OCI-LY1 (cell line): ENCODE measurements at regions not wholly inside any gene's neighbourhood (a gene's known extent, or its start where the extent isn't known, plus 50 kb on each side); places are given as distances from the start of the nearest gene placed in this dataset.
"Not testable (repeated sequence)": the region's sequence is repeated elsewhere in the genome, so short reads cannot be mapped to it uniquely, and the experiment has no call there.

Experiments
- H2AFZ ChIP-seq: fragments of 200-600 bp; sonication (generic), shearing (Covaris generic); 2 replicates; pipeline ENCODE4 v1.6.0; 2014; ENCODE audit warnings: antibody characterized with exemption, mild to moderate bottlenecking, low read length
- H3F3A ChIP-seq: fragments of 200-600 bp; sonication (generic), shearing (Covaris generic); 2 replicates; pipeline ENCODE4 v1.6.0; 2014; ENCODE audit warnings: mild to moderate bottlenecking, antibody characterized with exemption, low read length, moderate library complexity; ENCODE audit not compliant: insufficient read depth
- H3K27ac ChIP-seq: fragments of 200-600 bp; sonication (generic); 2 replicates; pipeline ENCODE4 v1.5.1; 2014; ENCODE audit warnings: low read length, mixed run types, mild to moderate bottlenecking, low read depth; ENCODE audit not compliant: poor library complexity, severe bottlenecking
- H3K27me3 ChIP-seq: fragments of 200-600 bp; sonication (generic); 2 replicates; pipeline ENCODE4 v1.6.0; 2014; ENCODE audit warnings: antibody characterized with exemption, mild to moderate bottlenecking, low read length, moderate library complexity; ENCODE audit not compliant: insufficient read depth
- H3K36me3 ChIP-seq: fragments of 200-600 bp; sonication (generic); 2 replicates; pipeline ENCODE4 v1.6.1; 2014; ENCODE audit warnings: mild to moderate bottlenecking, antibody characterized with exemption, low read length, moderate library complexity, mixed read lengths; ENCODE audit not compliant: insufficient read depth
- H3K4me1 ChIP-seq: fragments of 200-600 bp; sonication (generic); 2 replicates; pipeline ENCODE4 v1.5.1; 2014; ENCODE audit warnings: mild to moderate bottlenecking, low read length, moderate library complexity; ENCODE audit not compliant: insufficient read depth, severe bottlenecking
- H3K4me2 ChIP-seq: fragments of 200-600 bp; sonication (generic), shearing (Covaris generic); 2 replicates; pipeline ENCODE4 v1.6.1; 2014; ENCODE audit warnings: low read length
- H3K4me3 ChIP-seq: fragments of 200-600 bp; sonication (generic); 2 replicates; pipeline ENCODE4 v1.5.1; 2014; ENCODE audit warnings: low read length, low read depth, mild to moderate bottlenecking, mixed read lengths; ENCODE audit not compliant: poor library complexity, severe bottlenecking
- H3K79me2 ChIP-seq: fragments of 200-600 bp; shearing (Covaris generic); 2 replicates; pipeline ENCODE4 v1.6.1; 2016; ENCODE audit warnings: mixed run types, low read length, mixed read lengths; ENCODE audit not compliant: insufficient read depth
- H3K9ac ChIP-seq: fragments of 200-600 bp; sonication (generic), shearing (Covaris generic); 2 replicates; pipeline ENCODE4 v1.6.1; 2014; ENCODE audit warnings: mild to moderate bottlenecking, low read length, mixed read lengths
- H3K9me2 ChIP-seq: fragments of 200-600 bp; sonication (generic), shearing (Covaris generic); 2 replicates; pipeline ENCODE4 v1.6.1; 2014; ENCODE audit warnings: low read depth, mild to moderate bottlenecking, low read length, mixed read lengths
- H3K9me3 ChIP-seq: fragments of 200-600 bp; shearing (Covaris generic); 2 replicates; pipeline ENCODE4 v1.6.1; 2014; ENCODE audit warnings: low read length, mixed read lengths
- H4K20me1 ChIP-seq: fragments of 200-600 bp; sonication (generic), shearing (Covaris generic); 2 replicates; pipeline ENCODE4 v1.6.0; 2016; ENCODE audit warnings: mild to moderate bottlenecking, low read length; ENCODE audit not compliant: insufficient read depth
- CTCF ChIP-seq: fragments of 200-600 bp; sonication (generic), shearing (Covaris generic); IDR thresholded peaks from 2 replicates; pipeline ENCODE4 v1.5.1; 2017; ENCODE audit warnings: mild to moderate bottlenecking, antibody characterized with exemption, low read length, moderate library complexity, mixed read lengths
- EZH2 ChIP-seq: fragments of 200-600 bp; sonication (generic), shearing (Covaris generic); IDR thresholded peaks from 2 replicates; pipeline ENCODE4 v1.8.0; 2017; ENCODE audit warnings: borderline replicate concordance, mixed run types, mild to moderate bottlenecking, antibody characterized with exemption, low read length, moderate library complexity, mixed read lengths

- Histone ChIP-seq H3K9ac (no peak overlapping the region), H3K9me3 (no peaks in the 10 kb centered on the region), H3K4me2 (no peak overlapping the region), H3K27ac (no peak overlapping the region), H3F3A (no peaks in the 10 kb centered on the region), H3K27me3 (no peaks in the 10 kb centered on the region), H3K4me3 (no peak overlapping the region), H3K4me1 (no peaks in the 10 kb centered on the region), H2AFZ (no peak overlapping the region), H3K79me2 (no peaks in the 10 kb centered on the region), H4K20me1 (no peaks in the 10 kb centered on the region), H3K9me2 (no peaks in the 10 kb centered on the region), H3K36me3 (no peaks in the 10 kb centered on the region)
- no peak for TF ChIP-seq EZH2
Measured at GRCh38 chr1:232570007-232570406, 59.9 kb downstream of the SIPA1L2 start.

- H3K79me2 ChIP-seq, H4K20me1 ChIP-seq, H3K4me2 ChIP-seq, H3K4me1 ChIP-seq, H2AFZ ChIP-seq, H3K27ac ChIP-seq, H3K9me2 ChIP-seq, H3F3A ChIP-seq, H3K4me3 ChIP-seq, H3K27me3 ChIP-seq, H3K9ac ChIP-seq, H3K9me3 ChIP-seq, H3K36me3 ChIP-seq: not testable (repeated sequence)
Measured at GRCh38 chr1:232569554-232569921, 60.4 kb downstream of the SIPA1L2 start.

GRCh38 chr1:232568906-232569553, 60.9 kb downstream of the SIPA1L2 start:
- H3K4me3 ChIP-seq: no peak overlapping the region
- H4K20me1 ChIP-seq: no peaks in the 10 kb centered on the region
- H3K9ac ChIP-seq: no peak overlapping the region
- no peaks in the 10 kb centered on the region for H3K9me3 ChIP-seq
- H3F3A ChIP-seq: no peaks in the 10 kb centered on the region
- H3K79me2 ChIP-seq: no peaks in the 10 kb centered on the region
- TF ChIP-seq CTCF (no peak), EZH2 (no peak)
- H3K9me2 ChIP-seq: no peaks in the 10 kb centered on the region
- no peaks in the 10 kb centered on the region for H3K4me1 ChIP-seq
- no peaks in the 10 kb centered on the region for H3K36me3 ChIP-seq
- no peak overlapping the region for H2AFZ ChIP-seq
- no peaks in the 10 kb centered on the region for H3K27me3 ChIP-seq
- no peak overlapping the region for H3K4me2 ChIP-seq
- no peak overlapping the region for H3K27ac ChIP-seq

GRCh38 chr1:232568331-232568852, 61.5 kb downstream of the SIPA1L2 start:
- no peaks in the 10 kb centered on the region for H3K27me3 ChIP-seq
- H3K27ac ChIP-seq: no peak overlapping the region
- H2AFZ ChIP-seq: no peak overlapping the region
- H3K4me1 ChIP-seq: no peaks in the 10 kb centered on the region
- H3F3A ChIP-seq: no peaks in the 10 kb centered on the region
- H3K9ac ChIP-seq: no peak overlapping the region
- no peaks in the 10 kb centered on the region for H3K9me3 ChIP-seq
- no peaks in the 10 kb centered on the region for H3K36me3 ChIP-seq
- no peaks in the 10 kb centered on the region for H4K20me1 ChIP-seq
- H3K79me2 ChIP-seq: no peaks in the 10 kb centered on the region
- TF ChIP-seq EZH2 (no peak), CTCF (no peak)
- H3K9me2 ChIP-seq: no peaks in the 10 kb centered on the region
- H3K4me2 ChIP-seq: no peak overlapping the region
- H3K4me3 ChIP-seq: no peak overlapping the region
